Fibroblast of villous mesenchyme (primary cell): ENCODE measurements at regions not wholly inside any gene's neighbourhood (a gene's known extent, or its start where the extent isn't known, plus 50 kb on each side); places are given as distances from the start of the nearest gene placed in this dataset.

Experiments used
- DNase-seq: peaks from one replicate; pipeline ENCODE4 v3.0.0-alpha.2; 2010; ENCODE audit warnings: low read depth
- H3K4me3 ChIP-seq: 2 replicates; pipeline ENCODE4 v1.5.1; 2011; ENCODE audit warnings: low read depth, mild to moderate bottlenecking, low read length
- TF ChIP-seq, protein P1 (sequence below): IDR thresholded peaks from 2 replicates; pipeline ENCODE4 v1.5.1; 2012; ENCODE audit warnings: low read depth, mild to moderate bottlenecking, low read length; ENCODE audit not compliant: insufficient read depth

- DNase-seq, result no peak
- TF ChIP-seq, protein P1, sequence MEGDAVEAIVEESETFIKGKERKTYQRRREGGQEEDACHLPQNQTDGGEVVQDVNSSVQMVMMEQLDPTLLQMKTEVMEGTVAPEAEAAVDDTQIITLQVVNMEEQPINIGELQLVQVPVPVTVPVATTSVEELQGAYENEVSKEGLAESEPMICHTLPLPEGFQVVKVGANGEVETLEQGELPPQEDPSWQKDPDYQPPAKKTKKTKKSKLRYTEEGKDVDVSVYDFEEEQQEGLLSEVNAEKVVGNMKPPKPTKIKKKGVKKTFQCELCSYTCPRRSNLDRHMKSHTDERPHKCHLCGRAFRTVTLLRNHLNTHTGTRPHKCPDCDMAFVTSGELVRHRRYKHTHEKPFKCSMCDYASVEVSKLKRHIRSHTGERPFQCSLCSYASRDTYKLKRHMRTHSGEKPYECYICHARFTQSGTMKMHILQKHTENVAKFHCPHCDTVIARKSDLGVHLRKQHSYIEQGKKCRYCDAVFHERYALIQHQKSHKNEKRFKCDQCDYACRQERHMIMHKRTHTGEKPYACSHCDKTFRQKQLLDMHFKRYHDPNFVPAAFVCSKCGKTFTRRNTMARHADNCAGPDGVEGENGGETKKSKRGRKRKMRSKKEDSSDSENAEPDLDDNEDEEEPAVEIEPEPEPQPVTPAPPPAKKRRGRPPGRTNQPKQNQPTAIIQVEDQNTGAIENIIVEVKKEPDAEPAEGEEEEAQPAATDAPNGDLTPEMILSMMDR, result no peak
- H3K4me3 ChIP-seq, result no peak overlapping the region
Observed at GRCh38 chr4:103482893-103483292, 236.9 kb downstream of the TACR3 start.

- H3K4me3 ChIP-seq, result no peak overlapping the region
- TF ChIP-seq, protein P1, result no peak
- DNase-seq, result no peak
Observed at GRCh38 chr4:103482471-103482870, 237.3 kb downstream of the TACR3 start.

DNA sequence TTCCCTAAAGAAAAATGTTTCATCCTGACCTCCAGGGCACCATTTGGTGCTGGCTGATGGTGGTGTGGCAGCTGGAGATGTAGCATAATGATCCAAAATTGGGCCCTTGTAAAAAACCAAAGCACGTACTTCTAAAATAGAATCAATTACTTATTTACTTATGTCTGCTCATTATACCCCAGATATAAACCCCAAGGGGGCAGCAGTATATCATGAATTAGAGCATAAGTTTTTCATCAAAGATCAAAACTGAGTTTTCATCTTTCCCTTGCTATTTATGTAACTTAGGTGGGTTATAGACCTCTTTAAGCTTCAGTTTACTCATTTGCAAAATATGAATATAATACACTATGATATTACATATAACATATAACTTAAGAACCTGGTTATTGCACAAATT, 241.1 kb downstream of the TACR3 start:
- TF ChIP-seq, protein P1, result no peak
- DNase-seq, result no peak
- H3K4me3 ChIP-seq, result no peak overlapping the region

DNA sequence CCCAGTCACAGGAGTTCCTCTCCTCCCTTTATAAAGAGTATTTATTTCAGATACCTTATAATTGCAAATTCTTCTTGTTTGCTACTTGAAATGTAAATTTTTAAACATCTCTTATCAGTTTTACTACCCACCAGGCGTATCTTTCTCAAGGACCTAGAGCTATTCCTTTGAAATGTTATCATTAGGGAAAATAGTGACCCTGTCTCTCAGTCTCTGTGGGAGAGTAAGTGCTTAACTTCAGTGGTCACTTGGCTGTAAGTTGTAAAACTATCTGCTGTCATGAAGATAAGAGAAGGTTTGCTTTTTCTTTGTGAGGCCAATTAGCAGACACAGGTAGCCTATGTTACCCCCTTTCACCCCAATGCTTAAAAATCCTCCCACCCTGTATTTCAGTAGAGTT, 241.6 kb downstream of the TACR3 start:
- H3K4me3 ChIP-seq, result no peak overlapping the region
- TF ChIP-seq, protein P1, result no peak
- no peak for DNase-seq

DNA sequence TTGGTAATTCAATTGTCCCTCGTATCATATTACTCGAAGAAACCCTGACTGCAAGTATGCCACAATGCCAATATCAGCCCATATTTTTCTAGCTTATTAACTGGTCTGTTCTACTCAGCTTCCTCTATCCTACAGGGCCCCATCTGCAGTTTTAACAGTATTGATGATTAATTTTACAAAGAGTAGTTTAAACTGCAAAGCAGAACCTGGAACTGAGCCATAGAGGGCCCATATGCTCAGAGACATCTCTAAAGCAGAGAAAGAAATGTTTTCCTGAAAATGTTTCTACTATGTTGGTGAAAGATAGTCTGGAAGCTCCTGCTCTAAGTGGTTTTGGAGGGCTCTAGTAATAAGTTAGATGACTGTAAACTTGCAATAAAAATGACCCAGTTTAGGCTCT, 259.4 kb upstream of the CENPE start:
- H3K4me3 ChIP-seq, result no peak overlapping the region
- no peak for DNase-seq

DNA sequence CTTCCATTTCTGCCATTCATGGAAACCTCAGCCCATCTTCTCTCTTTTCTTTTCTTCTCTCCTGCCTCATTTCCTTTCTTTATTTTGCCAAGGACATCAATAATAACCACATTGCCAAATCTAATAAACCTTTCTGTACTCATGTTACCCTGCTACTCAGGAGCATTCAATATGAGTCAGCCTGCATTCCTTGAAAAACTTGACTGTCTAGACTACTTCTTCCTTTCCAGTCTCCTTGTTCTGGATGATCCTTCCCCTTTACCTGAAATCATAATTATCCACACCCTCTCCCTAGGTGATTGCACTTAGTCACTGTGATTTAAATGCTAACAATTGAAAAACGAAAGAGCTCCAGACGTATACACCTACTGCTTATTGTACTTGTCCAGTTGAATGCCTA, 253.2 kb upstream of the CENPE start:
- H3K4me3 ChIP-seq, result no peak overlapping the region
- no peak for DNase-seq
- TF ChIP-seq, protein P1, result no peak

More for the DNA sequence above, 259.4 kb upstream of the CENPE start:
- TF ChIP-seq, protein P1, result no peak

DNA sequence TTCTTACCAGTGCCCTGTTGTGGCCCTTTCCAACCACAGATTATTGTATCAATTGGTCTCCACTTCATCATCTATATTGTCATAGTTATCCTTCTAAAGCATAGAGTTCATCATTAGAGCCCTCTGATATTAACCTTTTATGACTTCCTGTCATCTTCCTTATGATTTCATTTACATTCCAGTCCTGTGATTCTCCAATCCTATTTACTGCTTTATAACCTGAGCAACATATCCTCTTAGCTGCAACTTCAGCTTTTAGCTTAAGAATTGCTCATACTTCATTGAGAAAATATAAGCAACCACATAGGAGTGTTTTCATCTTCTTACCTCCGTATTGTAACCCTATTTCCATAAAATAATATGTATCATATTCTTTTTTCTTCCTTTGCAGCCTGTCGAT, 252.6 kb upstream of the CENPE start:
- no peak overlapping the region for H3K4me3 ChIP-seq
- DNase-seq, result no peak
- TF ChIP-seq, protein P1, result no peak
